ENCODE measurements at regions not wholly inside any gene's neighbourhood (a gene's known extent, or its start where the extent isn't known, plus 50 kb on each side); places are given as distances from the start of the nearest gene placed in this dataset.

DNA sequence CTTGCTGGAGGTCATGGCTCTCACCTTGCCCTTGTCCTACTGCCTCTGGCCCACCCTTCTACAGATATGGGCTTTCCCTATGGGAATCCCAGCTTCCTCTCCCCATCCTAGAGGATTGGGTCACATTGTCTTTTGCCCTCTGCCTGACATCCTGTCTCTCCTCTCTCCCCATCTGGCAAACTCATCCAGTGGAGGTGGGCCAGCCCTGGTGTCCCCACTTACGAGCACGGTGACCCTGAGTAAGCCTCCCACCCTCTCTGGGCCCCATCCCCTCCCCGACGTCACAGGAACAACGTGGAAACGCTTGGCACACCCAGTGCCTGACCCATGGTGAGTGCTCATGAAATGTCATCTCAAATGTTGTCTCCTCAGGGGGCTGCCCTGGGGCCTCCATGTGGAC, 56.1 kb upstream of the ID3 start:
- DNase-seq (no peak), ATAC-seq (no peak)

DNA sequence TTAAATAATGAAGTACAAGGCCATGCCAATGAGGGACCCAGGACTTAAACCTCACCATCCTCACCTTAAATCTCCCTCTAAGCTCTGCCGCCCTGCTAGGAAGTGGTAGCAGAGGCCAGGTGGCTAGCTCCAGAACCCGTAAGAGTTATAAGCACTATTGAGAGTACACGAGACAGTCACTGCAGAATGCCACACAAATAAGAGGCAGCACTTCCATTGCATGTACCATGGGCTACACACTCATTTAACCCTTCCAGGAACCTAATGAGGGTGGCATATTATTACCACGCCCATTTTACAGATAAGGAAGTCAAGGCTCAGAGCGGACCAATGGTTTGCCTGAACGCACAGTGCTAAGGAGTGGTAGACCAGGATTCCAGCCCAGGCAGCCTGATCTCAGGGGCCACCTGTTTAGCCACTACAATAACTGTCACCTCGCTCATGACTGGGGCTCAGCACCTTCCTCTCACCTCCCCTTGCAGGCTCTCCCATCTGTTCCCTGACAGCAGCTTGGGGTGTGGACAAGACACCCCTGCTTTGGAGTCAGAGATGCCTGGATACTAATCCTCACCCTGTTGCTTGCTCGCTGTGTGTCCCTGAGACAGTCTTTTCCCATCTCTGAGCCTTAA, 54.8 kb upstream of the ID3 start:
- no peak for DNase-seq
- peak; percentile 12 for ATAC-seq

DNA sequence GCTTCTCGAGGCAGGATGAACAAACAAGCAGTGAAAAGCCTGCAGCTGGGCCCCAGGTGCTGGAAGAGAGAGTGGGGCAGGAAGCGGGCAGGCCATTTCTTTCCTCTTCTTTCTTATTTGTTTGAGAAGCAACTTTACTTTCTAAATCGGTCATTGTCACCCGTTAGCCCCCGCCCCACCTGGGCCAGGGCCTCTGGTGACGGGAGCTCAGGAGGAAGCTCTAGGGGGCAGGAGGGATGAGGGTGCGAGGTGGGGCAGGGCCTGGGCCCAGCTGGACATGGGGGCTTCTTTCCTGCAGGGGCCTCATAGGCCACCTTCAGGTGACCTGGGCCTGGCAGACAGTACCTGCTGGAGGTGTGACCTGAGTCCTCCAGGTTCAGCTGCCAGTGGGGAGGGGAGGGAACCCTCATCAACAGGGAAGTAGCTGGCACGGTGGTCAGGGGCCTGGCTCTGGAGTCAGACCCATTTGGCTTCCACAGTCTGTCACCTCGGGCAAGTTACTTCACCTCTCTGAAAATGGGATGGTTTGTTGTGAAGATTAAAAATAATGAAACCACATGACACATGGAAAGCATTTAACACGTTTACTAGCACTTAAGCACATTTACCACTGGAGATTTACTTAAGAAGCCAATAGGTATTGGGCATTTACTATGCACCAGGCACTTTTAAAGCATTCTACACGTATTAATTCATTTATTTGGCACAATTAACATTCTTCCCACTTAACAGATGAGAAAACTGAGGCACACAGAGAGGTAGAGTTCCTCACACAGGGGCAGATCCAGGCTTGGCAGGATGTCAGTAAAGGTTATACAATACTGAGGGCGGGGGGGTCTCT, 54.1 kb upstream of the ID3 start:
- DNase-seq (peak; percentile 50), ATAC-seq (peak; percentile 11)

DNA sequence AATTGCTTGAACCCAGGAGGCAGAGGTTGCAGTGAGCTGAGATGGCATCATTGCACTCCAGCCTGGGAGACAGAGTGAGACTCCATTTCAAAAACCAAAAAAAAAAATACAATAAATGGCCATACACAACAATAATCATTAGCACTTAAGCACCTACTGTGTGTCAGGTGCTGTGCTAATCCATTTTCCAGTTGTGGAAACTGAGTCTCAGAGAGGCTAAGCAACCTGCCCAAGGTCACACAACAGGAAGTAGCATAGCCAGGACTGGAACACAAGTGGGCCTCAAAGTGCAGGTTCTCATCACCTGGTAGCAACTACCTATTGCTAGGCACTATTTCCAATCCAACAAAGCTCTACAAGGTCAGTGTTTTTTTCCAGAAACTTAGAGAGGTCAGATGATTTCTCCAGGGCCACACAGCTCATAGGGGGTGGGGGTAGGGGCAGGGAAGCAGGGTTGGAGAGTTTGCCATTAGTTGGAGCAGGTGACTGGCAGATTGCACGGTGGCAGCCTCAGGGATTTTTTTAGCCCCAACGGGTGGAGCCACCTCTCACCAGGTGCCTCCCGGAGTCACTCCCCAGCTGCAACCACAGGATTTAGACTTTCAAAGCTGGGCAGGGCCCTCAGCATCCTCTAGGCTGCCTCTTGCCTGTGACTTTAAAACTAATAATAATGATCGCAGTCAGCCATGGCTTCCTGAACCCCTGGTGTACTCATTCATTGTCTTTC, 52.5 kb upstream of the ID3 start:
- DNase-seq = no peak
- no peak for ATAC-seq

DNA sequence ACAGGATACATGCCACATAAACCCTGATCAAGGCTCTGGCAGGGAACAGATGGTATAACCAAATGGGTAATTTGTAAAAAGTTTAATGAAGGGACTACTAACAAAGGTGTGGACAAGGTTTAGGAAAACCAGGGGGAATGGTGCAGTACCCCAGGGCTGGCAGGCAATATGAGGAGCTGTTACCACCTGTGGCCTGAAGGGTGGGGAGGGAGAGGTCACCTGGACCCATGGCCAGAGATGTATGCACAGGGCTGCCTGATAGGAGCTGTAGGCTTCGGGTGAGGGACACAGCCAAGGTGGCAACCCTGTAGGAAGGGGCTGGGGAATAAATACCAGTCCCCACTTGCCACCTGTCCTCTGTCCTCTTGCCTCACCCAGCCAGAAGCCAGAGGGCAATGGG, 51.4 kb upstream of the ID3 start:
- DNase-seq (no peak), ATAC-seq (no peak)

DNA sequence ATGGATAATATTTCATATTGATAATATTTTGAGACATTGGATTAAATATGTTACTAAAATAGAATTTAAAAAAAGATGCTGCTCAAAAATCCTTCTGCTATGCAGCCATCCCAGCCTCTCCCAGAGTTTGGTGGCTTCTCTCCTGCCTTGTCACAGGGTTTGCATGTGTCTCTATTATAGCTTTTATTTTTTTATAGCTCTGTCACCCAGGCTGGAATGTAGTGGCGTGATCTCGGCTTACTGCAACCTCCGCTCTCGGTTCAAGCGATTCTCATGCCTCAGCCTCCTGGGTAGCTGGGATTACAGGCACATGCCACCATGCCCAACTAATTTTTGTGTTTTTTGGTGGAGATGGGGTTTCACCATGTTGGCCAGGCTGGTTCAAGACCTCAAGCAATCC, 50.7 kb upstream of the ID3 start:
- ATAC-seq (no peak), DNase-seq (no peak)

Data from stimulated activated naive CD8-positive, alpha-beta T cell treated with anti-CD3 and anti-CD28 coated beads, Interleukin-15, Interleukin-2, amounts not matched to agents 100 U/mL and 50 U/mL, for 24 hours (primary cell).